ENCODE measurements at regions not wholly inside any gene's neighbourhood (a gene's known extent, or its start where the extent isn't known, plus 50 kb on each side); places are given as distances from the start of the nearest gene placed in this dataset.
"Not testable (repeated sequence)": the region's sequence is repeated elsewhere in the genome, so short reads cannot be mapped to it uniquely, and the experiment has no call there.

DNA sequence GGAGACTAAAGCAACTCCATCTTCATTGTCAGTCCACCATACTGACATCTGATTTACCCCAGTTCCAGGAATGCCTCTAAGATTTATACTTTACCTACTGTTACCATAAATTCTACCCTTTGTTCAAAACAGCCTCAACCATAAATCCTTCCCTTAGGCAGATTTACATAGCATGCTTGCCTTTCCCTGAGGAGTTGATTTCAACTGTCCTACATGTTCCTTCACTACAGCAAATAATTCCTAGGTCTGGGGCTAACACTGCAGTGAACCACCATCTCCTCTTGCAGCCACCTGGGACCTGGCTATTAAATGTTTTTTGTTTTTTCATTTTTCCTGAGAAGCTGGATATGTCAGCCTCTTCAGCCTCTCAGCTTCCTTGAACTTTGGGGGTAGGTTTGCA is 166.9 kb upstream of the PDE4D start:
- Histone ChIP-seq H3K27me3 (ENCODE audit: low read length) (no peaks in the 10 kb centered on the region), H3K4me2 (ENCODE audit: low read length) (no peak overlapping the region), H2AFZ (ENCODE audit: low read length) (no peak overlapping the region), H3F3A (ENCODE audit: low read length, unreplicated experiment) (no peaks in the 10 kb centered on the region), H3K9ac (ENCODE audit: low read length) (no peak overlapping the region), H3K27ac (ENCODE audit: low read length) (no peak overlapping the region), H3K9me2 (replicated peaks; ENCODE audit: low read length) (no peaks in the 10 kb centered on the region), H4K20me1 (ENCODE audit: low read length) (no peaks in the 10 kb centered on the region), H3K79me2 (ENCODE audit: low read length) (no peaks in the 10 kb centered on the region), H3K36me3 (ENCODE audit: low read depth, low read length) (no peaks in the 10 kb centered on the region), H3K9me3 (ENCODE audit: low read length) (no peaks in the 10 kb centered on the region), H3K4me1 (ENCODE audit: insufficient read depth, low read length) (no peaks in the 10 kb centered on the region), H3K4me3 (ENCODE audit: low read length) (no peak overlapping the region)
- POLR2A ChIA-PET (ENCODE audit: unreplicated experiment) = no interaction called here
- CTCF ChIA-PET = no interaction called here
- intact Hi-C loops (cut with micrococcal nuclease) = no loop called here
- no TSS peak for BruUV-seq (replicated peaks)
- DNase-seq (no peak), ATAC-seq (no peak)
- TF ChIP-seq EZH2 (IDR thresholded peaks at IDR 0.05; ENCODE audit: low read length, unreplicated experiment) = no peak
- no peak for TF ChIP-seq EZH2phosphoT487 (IDR thresholded peaks at IDR 0.05; ENCODE audit: borderline replicate concordance, low read length)
- TF ChIP-seq, protein P1, sequence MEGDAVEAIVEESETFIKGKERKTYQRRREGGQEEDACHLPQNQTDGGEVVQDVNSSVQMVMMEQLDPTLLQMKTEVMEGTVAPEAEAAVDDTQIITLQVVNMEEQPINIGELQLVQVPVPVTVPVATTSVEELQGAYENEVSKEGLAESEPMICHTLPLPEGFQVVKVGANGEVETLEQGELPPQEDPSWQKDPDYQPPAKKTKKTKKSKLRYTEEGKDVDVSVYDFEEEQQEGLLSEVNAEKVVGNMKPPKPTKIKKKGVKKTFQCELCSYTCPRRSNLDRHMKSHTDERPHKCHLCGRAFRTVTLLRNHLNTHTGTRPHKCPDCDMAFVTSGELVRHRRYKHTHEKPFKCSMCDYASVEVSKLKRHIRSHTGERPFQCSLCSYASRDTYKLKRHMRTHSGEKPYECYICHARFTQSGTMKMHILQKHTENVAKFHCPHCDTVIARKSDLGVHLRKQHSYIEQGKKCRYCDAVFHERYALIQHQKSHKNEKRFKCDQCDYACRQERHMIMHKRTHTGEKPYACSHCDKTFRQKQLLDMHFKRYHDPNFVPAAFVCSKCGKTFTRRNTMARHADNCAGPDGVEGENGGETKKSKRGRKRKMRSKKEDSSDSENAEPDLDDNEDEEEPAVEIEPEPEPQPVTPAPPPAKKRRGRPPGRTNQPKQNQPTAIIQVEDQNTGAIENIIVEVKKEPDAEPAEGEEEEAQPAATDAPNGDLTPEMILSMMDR (conservative IDR thresholded peaks at IDR 0.05; ENCODE audit: low read depth, low read length) = no peak

DNA sequence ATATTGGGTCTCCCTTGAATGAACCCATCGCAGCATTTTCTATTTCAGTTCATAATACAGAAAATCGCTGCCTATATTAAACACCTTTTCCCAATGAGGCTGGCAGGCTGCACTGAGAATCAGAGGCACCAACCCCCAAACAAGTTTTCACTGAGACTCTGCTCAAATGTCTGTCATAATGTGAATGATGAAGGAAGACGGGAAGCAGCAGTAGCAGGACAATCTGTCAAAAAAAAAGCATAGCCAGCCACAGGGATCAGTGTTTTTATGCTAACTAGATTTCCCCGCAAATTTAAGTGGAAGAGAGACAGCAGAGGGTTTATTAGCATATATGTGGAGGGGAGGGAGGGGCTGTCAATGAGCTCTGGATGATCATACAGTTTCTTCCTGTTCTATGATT is 162.7 kb upstream of the PDE4D start:
- Histone ChIP-seq H3K36me3 (ENCODE audit: low read depth, low read length) (no peaks in the 10 kb centered on the region), H3K9me3 (ENCODE audit: low read length) (no peaks in the 10 kb centered on the region), H2AFZ (ENCODE audit: low read length) (no peak overlapping the region), H3K9me2 (replicated peaks; ENCODE audit: low read length) (no peaks in the 10 kb centered on the region), H3K9ac (ENCODE audit: low read length) (no peak overlapping the region), H3K79me2 (ENCODE audit: low read length) (no peaks in the 10 kb centered on the region), H3K4me3 (ENCODE audit: low read length) (no peak overlapping the region), H4K20me1 (ENCODE audit: low read length) (no peaks in the 10 kb centered on the region), H3K4me2 (ENCODE audit: low read length) (no peak overlapping the region), H3F3A (ENCODE audit: low read length, unreplicated experiment) (no peaks in the 10 kb centered on the region), H3K27me3 (ENCODE audit: low read length) (no peaks in the 10 kb centered on the region), H3K4me1 (ENCODE audit: insufficient read depth, low read length) (no peaks in the 10 kb centered on the region), H3K27ac (ENCODE audit: low read length) (no peak overlapping the region)
- no TSS peak for BruUV-seq (replicated peaks)
- intact Hi-C loops (cut with micrococcal nuclease) = no loop called here
- ATAC-seq = no peak
- TF ChIP-seq EZH2phosphoT487 (IDR thresholded peaks at IDR 0.05; ENCODE audit: borderline replicate concordance, low read length) = no peak
- TF ChIP-seq, protein P1 (conservative IDR thresholded peaks at IDR 0.05; ENCODE audit: low read depth, low read length) = no peak
- no peak for TF ChIP-seq EZH2 (IDR thresholded peaks at IDR 0.05; ENCODE audit: low read length, unreplicated experiment)
- POLR2A ChIA-PET (ENCODE audit: unreplicated experiment) = no interaction called here
- CTCF ChIA-PET = interaction anchor here (0.6 kb wide), 1 partner anchor 304 kb away, joined by 3 read pairs; no protein-coding TSS in a partner anchor
- no peak for DNase-seq

DNA sequence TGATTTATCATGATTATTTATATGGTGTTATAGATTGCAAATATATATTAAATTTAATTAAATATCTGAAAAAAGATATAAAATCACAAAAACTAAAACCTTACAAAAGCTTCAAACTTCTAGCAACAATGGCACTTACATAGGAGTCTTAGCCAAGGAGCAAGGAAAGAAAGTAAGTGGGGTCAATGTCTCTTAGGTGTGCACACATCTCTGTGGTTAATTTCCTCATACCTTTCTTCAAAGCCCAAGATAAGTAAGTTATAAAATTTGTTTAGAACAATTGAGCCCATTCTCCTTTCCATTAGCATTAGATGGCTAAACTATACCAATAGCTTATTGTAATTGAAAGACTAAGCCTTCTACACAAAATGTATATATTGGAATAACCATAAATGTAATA is 161.6 kb upstream of the PDE4D start:
- POLR2A ChIA-PET (ENCODE audit: unreplicated experiment) = no interaction called here
- ATAC-seq (no peak), DNase-seq (no peak)
- H3K79me2 ChIP-seq (ENCODE audit: low read length) = no peaks in the 10 kb centered on the region
- no peak overlapping the region for H3K9ac ChIP-seq (ENCODE audit: low read length)
- no peaks in the 10 kb centered on the region for H3K9me3 ChIP-seq (ENCODE audit: low read length)
- intact Hi-C loops (cut with micrococcal nuclease) = no loop called here
- no peaks in the 10 kb centered on the region for H3K4me1 ChIP-seq (ENCODE audit: insufficient read depth, low read length)
- H3K4me3 ChIP-seq (ENCODE audit: low read length) = no peak overlapping the region
- TF ChIP-seq EZH2 (IDR thresholded peaks at IDR 0.05; ENCODE audit: low read length, unreplicated experiment) (no peak), EZH2phosphoT487 (IDR thresholded peaks at IDR 0.05; ENCODE audit: borderline replicate concordance, low read length) (no peak)
- TF ChIP-seq, protein P1 (conservative IDR thresholded peaks at IDR 0.05; ENCODE audit: low read depth, low read length) = no peak
- no TSS peak for BruUV-seq (replicated peaks)
- no peaks in the 10 kb centered on the region for H3K27me3 ChIP-seq (ENCODE audit: low read length)
- H3K27ac ChIP-seq (ENCODE audit: low read length) = no peak overlapping the region
- CTCF ChIA-PET = no interaction called here
- H3F3A ChIP-seq (ENCODE audit: low read length, unreplicated experiment) = no peaks in the 10 kb centered on the region
- H2AFZ ChIP-seq (ENCODE audit: low read length) = no peak overlapping the region
- no peaks in the 10 kb centered on the region for H3K9me2 ChIP-seq (replicated peaks; ENCODE audit: low read length)
- no peak overlapping the region for H3K4me2 ChIP-seq (ENCODE audit: low read length)
- H4K20me1 ChIP-seq (ENCODE audit: low read length) = no peaks in the 10 kb centered on the region
- H3K36me3 ChIP-seq (ENCODE audit: low read depth, low read length) = no peaks in the 10 kb centered on the region

DNA sequence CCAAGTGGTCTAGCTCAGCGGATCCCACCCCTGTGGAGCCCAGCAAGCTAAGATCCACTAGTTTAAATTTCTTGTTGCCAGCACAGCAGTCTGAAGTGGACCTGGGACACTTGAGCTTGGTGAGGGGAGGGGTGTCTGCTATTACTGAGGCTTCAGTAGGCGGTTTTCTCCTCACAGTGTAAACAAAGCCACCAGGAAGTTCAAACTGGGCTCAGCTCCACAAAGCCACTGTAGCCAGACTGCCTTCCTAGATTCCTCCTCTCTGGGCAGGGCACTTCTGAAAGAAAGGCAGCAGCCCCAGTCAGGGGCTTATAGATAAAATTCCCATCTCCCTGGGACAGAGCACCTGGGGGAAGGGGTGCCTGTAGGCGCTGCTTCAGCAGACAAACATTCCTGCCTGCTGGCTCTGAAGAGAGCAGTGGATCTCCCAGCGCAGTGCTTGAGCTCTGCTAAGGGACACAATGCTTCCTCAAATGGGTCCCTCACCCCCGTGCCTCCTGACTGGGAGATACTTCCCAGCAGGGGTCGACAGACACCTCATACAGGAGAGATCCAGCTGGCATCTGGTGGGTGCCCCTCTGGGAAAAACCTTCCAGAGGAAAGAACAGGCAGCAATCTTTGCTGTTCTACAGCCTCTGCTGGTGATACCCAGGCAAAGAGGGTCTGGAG is 148.6 kb upstream of the PDE4D start:
- H3K9me2 ChIP-seq (replicated peaks; ENCODE audit: low read length); ATAC-seq; intact Hi-C loops (cut with micrococcal nuclease); H2AFZ ChIP-seq (ENCODE audit: low read length); H3K4me1 ChIP-seq (ENCODE audit: insufficient read depth, low read length); DNase-seq; CTCF ChIA-PET; H3K9me3 ChIP-seq (ENCODE audit: low read length); H3K27ac ChIP-seq (ENCODE audit: low read length); H4K20me1 ChIP-seq (ENCODE audit: low read length); H3K27me3 ChIP-seq (ENCODE audit: low read length); H3K9ac ChIP-seq (ENCODE audit: low read length); BruUV-seq (replicated peaks); H3K36me3 ChIP-seq (ENCODE audit: low read depth, low read length); H3K4me3 ChIP-seq (ENCODE audit: low read length); H3F3A ChIP-seq (ENCODE audit: low read length, unreplicated experiment); H3K4me2 ChIP-seq (ENCODE audit: low read length); H3K79me2 ChIP-seq (ENCODE audit: low read length): not testable (repeated sequence)
- POLR2A ChIA-PET (ENCODE audit: unreplicated experiment) = interaction anchor here (0.7 kb wide), 1 partner anchor 1378 kb away, joined by 3 read pairs; no protein-coding TSS in a partner anchor
